EH (cell line): ENCODE measurements at regions not wholly inside any gene's neighbourhood (a gene's known extent, or its start where the extent isn't known, plus 50 kb on each side); places are given as distances from the start of the nearest gene placed in this dataset.
"Not testable (repeated sequence)": the region's sequence is repeated elsewhere in the genome, so short reads cannot be mapped to it uniquely, and the experiment has no call there.

Source experiments
- DNase-seq: peaks from one replicate; pipeline ENCODE4 v3.0.0-alpha.2; 2015; ENCODE audit warnings: low read depth

GRCh38 chr7:26424319-26424718 lies 132.7 kb downstream of the SNX10 start:
- DNase-seq: not testable (repeated sequence)

GRCh38 chr7:26425655-26426054 lies 134.0 kb downstream of the SNX10 start:
- no peak for DNase-seq

GRCh38 chr7:26426096-26426495 lies 134.4 kb downstream of the SNX10 start:
- DNase-seq: no peak

GRCh38 chr7:26428571-26428970 lies 136.9 kb downstream of the SNX10 start:
- DNase-seq: no peak

- DNase-seq: peak; percentile 1
Observed at GRCh38 chr7:26429168-26429567, 137.5 kb downstream of the SNX10 start.

GRCh38 chr7:26434974-26435373 lies 143.3 kb downstream of the SNX10 start:
- no peak for DNase-seq

- DNase-seq: no peak
Observed at GRCh38 chr7:26437003-26437532, 145.4 kb downstream of the SNX10 start.

GRCh38 chr7:26438078-26438477 lies 146.4 kb downstream of the SNX10 start:
- DNase-seq: no peak

- no peak for DNase-seq
Observed at GRCh38 chr7:26439521-26440232, 148.0 kb downstream of the SNX10 start.

- no peak for DNase-seq
Observed at GRCh38 chr7:26440233-26441001, 148.8 kb downstream of the SNX10 start.

GRCh38 chr7:26441002-26441521 lies 149.4 kb downstream of the SNX10 start:
- no peak for DNase-seq

GRCh38 chr7:26441611-26442277 lies 150.1 kb downstream of the SNX10 start:
- DNase-seq: no peak

GRCh38 chr7:26443006-26443405 lies 151.3 kb downstream of the SNX10 start:
- DNase-seq: no peak

GRCh38 chr7:26443751-26444150 lies 152.1 kb downstream of the SNX10 start:
- DNase-seq: no peak

- no peak for DNase-seq
Observed at GRCh38 chr7:26444555-26444954, 152.9 kb downstream of the SNX10 start.

- DNase-seq: no peak
Observed at GRCh38 chr7:26447116-26447515, 155.5 kb downstream of the SNX10 start.

GRCh38 chr7:26449175-26450165 lies 157.8 kb downstream of the SNX10 start:
- DNase-seq: peak; percentile 82

GRCh38 chr7:26451997-26452396 lies 160.3 kb downstream of the SNX10 start:
- DNase-seq: no peak

- peak; percentile 60 for DNase-seq
Observed at GRCh38 chr7:26454180-26454579, 162.5 kb downstream of the SNX10 start.

GRCh38 chr7:26457696-26458327 lies 166.2 kb downstream of the SNX10 start:
- peak; percentile 29 for DNase-seq
